Activated CD4-positive, alpha-beta T cell treated with anti-CD3 and anti-CD28 coated beads, Interleukin-2, Interleukin-4, amounts not matched to agents 100 ng/mL and 50 ng/mL, durations not matched to agents 16 hours and 8 hours (primary cell): ENCODE measurements at regions not wholly inside any gene's neighbourhood (a gene's known extent, or its start where the extent isn't known, plus 50 kb on each side); places are given as distances from the start of the nearest gene placed in this dataset.

Experiments
- DNase-seq: peaks from one replicate; pipeline ENCODE4 v3.0.0-alpha.2; 2020; ENCODE audit warnings: low spot score

- DNase-seq: no peak
Observed at GRCh38 chr13:111537843-111538499, 217.5 kb downstream of the TEX29 start.

- DNase-seq: no peak
Observed at GRCh38 chr13:111539252-111539651, 218.8 kb downstream of the TEX29 start.

- DNase-seq: no peak
Observed at GRCh38 chr13:111539791-111540446, 219.5 kb downstream of the TEX29 start.

- no peak for DNase-seq
Observed at GRCh38 chr13:111540486-111540885, 220.0 kb downstream of the TEX29 start.

- no peak for DNase-seq
Observed at GRCh38 chr13:111541345-111541744, 220.9 kb downstream of the TEX29 start.

GRCh38 chr13:111541752-111542529, 221.5 kb downstream of the TEX29 start:
- DNase-seq: no peak

- no peak for DNase-seq
Observed at GRCh38 chr13:111542530-111543341, 222.3 kb downstream of the TEX29 start.

- no peak for DNase-seq
Observed at GRCh38 chr13:111546921-111547675, 226.7 kb downstream of the TEX29 start.

GRCh38 chr13:111547726-111548273, 227.4 kb downstream of the TEX29 start:
- DNase-seq: no peak

- no peak for DNase-seq
Observed at GRCh38 chr13:111548301-111548700, 227.9 kb downstream of the TEX29 start.

- DNase-seq: no peak
Observed at GRCh38 chr13:111548805-111549204, 228.4 kb downstream of the TEX29 start.

GRCh38 chr13:111549464-111549863, 229.0 kb downstream of the TEX29 start:
- no peak for DNase-seq

GRCh38 chr13:111550062-111550461, 229.6 kb downstream of the TEX29 start:
- DNase-seq: no peak

GRCh38 chr13:111551204-111551820, 230.9 kb downstream of the TEX29 start:
- no peak for DNase-seq

- no peak for DNase-seq
Observed at GRCh38 chr13:111552891-111553655, 232.6 kb downstream of the TEX29 start.

- no peak for DNase-seq
Observed at GRCh38 chr13:111554539-111555267, 234.3 kb downstream of the TEX29 start.

GRCh38 chr13:111555268-111555808, 234.9 kb downstream of the TEX29 start:
- no peak for DNase-seq

GRCh38 chr13:111555903-111556302, 235.5 kb downstream of the TEX29 start:
- DNase-seq: no peak

GRCh38 chr13:111556496-111556895, 236.1 kb downstream of the TEX29 start:
- no peak for DNase-seq
